B cell (primary cell): ENCODE measurements at regions not wholly inside any gene's neighbourhood (a gene's known extent, or its start where the extent isn't known, plus 50 kb on each side); places are given as distances from the start of the nearest gene placed in this dataset.

ENCODE experiments used
- ATAC-seq: fragments of 200-7000 bp; cut with Tn5 transposase; one replicate; pipeline ENCODE4 v1.10.0; 2021; ENCODE audit warnings: low read depth, mild to moderate bottlenecking, moderate number of reproducible peaks, moderate library complexity
- CTCF ChIA-PET: fragments of 350-600 bp; sonication (Branson Sonifier 250); formaldehyde crosslinking; loops from one replicate; lab custom pipeline; 2021; ENCODE audit warnings: antibody characterized with exemption, inconsistent platforms; lab: Charles Lee
- POLR2A ChIA-PET: fragments of 350-600 bp; sonication (Branson Sonifier 250); formaldehyde crosslinking; loops from one replicate; lab custom pipeline; 2021; ENCODE audit warnings: antibody characterized with exemption; lab: Charles Lee
- DNase-seq: peaks from one replicate; pipeline ENCODE4 v3.0.0; 2013
- H2AFZ ChIP-seq: 2 replicates; pipeline ENCODE4 v1.6.1; 2012; ENCODE audit warnings: mild to moderate bottlenecking, low read depth, low read length; ENCODE audit not compliant: insufficient read depth, poor library complexity, severe bottlenecking
- H3K27ac ChIP-seq, 2 donors: 1 replicate in 1 of 2; 2 replicates in 1 of 2; pipeline ENCODE4 v1.5.1; 2012 to 2013; ENCODE audit warnings: low read length in 2 of 2, mild to moderate bottlenecking in 2 of 2, moderate library complexity in 1 of 2
- H3K27me3 ChIP-seq, 4 experiments: fragments of 200-600 bp in 1 of 4; sonication (generic) in 1 of 4; replicated peaks in 1 of 4; 1 replicate in 2 of 4; 2 replicates in 2 of 4; pipeline versions ENCODE4 v1.6.1 to v1.7.0; 2013 to 2016; ENCODE audit warnings: low read length in 3 of 4, mild to moderate bottlenecking in 2 of 4, mixed read lengths in 1 of 4, moderate library complexity in 1 of 4; ENCODE audit not compliant: insufficient read depth in 4 of 4, control insufficient read depth in 3 of 4; ENCODE audit errors: control extremely low read depth in 1 of 4
- H3K36me3 ChIP-seq, 2 experiments: replicated peaks in 1 of 2; 1 replicate in 1 of 2; 2 replicates in 1 of 2; pipeline versions ENCODE4 v1.6.1 to v1.7.1; 2013; ENCODE audit warnings: low read length in 1 of 2; ENCODE audit not compliant: insufficient read depth in 2 of 2, control insufficient read depth in 1 of 2; ENCODE audit errors: control extremely low read depth in 1 of 2, extremely low read depth in 1 of 2
- H3K4me1 ChIP-seq, 2 donors: fragments of 200-600 bp in 1 of 2; sonication (generic) in 1 of 2; 1 replicate in 1 of 2; 2 replicates in 1 of 2; pipeline versions ENCODE4 v1.5.1 to v1.6.1; 2013 to 2017; ENCODE audit warnings: low read length in 2 of 2; ENCODE audit not compliant: control insufficient read depth in 2 of 2, insufficient read depth in 2 of 2
- H3K4me2 ChIP-seq: replicated peaks from 2 replicates; pipeline ENCODE3; 2012; ENCODE audit warnings: mild to moderate bottlenecking, low read depth, low read length; ENCODE audit not compliant: poor library complexity, severe bottlenecking
- H3K4me3 ChIP-seq, 5 experiments: fragments of 200-600 bp in 1 of 5; sonication (generic) in 1 of 5; 1 replicate in 3 of 5; 2 replicates in 2 of 5; pipeline versions ENCODE4 v1.5.1 to v1.7.0; 2011 to 2016; ENCODE audit warnings: low read length in 4 of 5, mild to moderate bottlenecking in 4 of 5, low read depth in 2 of 5, control low read depth in 1 of 5, moderate library complexity in 1 of 5; ENCODE audit not compliant: insufficient read depth in 1 of 5; ENCODE audit errors: control extremely low read depth in 1 of 5, extremely low read depth in 1 of 5
- H3K79me2 ChIP-seq: fragments of 200-600 bp; sonication (generic); one replicate; pipeline ENCODE4 v1.6.0; 2016; ENCODE audit warnings: low read length; ENCODE audit not compliant: control insufficient read depth, insufficient read depth
- H3K9ac ChIP-seq: fragments of 200-600 bp; sonication (generic); 2 replicates; pipeline ENCODE4 v1.6.1; 2017; ENCODE audit warnings: mild to moderate bottlenecking, low read length, moderate library complexity
- H3K9me3 ChIP-seq, 3 donors: one replicate each; pipeline versions ENCODE4 v1.6.1 to v1.7.1; 2013; ENCODE audit warnings: low read length in 2 of 3; ENCODE audit not compliant: control insufficient read depth in 2 of 3, insufficient read depth in 1 of 3; ENCODE audit errors: control extremely low read depth in 1 of 3
- H4K20me1 ChIP-seq: 2 replicates; pipeline ENCODE4 v1.6.0; 2012; ENCODE audit warnings: mild to moderate bottlenecking, low read length; ENCODE audit not compliant: insufficient read depth, control insufficient read depth, poor library complexity, severe bottlenecking
- H3K27ac Mint-ChIP-seq: one replicate; pipeline ENCODE4 v1.8.0; 2021; ENCODE audit warnings: mixed read lengths
- H3K27me3 Mint-ChIP-seq: one replicate; pipeline ENCODE4 v1.8.0; 2021; ENCODE audit warnings: mixed read lengths
- H3K4me1 Mint-ChIP-seq: one replicate; pipeline ENCODE4 v1.8.0; 2021; ENCODE audit warnings: mixed read lengths
- H3K4me3 Mint-ChIP-seq: one replicate; pipeline ENCODE4 v1.8.0; 2021; ENCODE audit warnings: mixed read lengths
- H3K9me3 Mint-ChIP-seq: one replicate; pipeline ENCODE4 v1.8.0; 2022; ENCODE audit warnings: mixed read lengths; ENCODE audit not compliant: insufficient read depth
- CTCF ChIP-seq: fragments of 200-600 bp; IDR thresholded peaks from one replicate; pipeline ENCODE4 v1.8.0; 2022; ENCODE audit warnings: antibody characterized with exemption, mild to moderate bottlenecking
- EZH2 ChIP-seq: IDR thresholded peaks from 2 replicates; pipeline ENCODE4 v1.6.1; 2012; ENCODE audit warnings: borderline replicate concordance, low read depth, mild to moderate bottlenecking, moderate library complexity, low read length; ENCODE audit not compliant: insufficient read depth, poor library complexity, severe bottlenecking
- WGBS: methylation state at CpG from one replicate; pipeline ENCODE4 v1.1.5; 2013; ENCODE audit warnings: missing lambda C conversion rate; ENCODE audit not compliant: insufficient coverage; 5-methylcytosine and 5-hydroxymethylcytosine counted together
- intact Hi-C: fragments of 100-400 bp; cut with micrococcal nuclease; formaldehyde crosslinking; loops from one replicate; pipeline ENCODE4 v1.10.0; 2022

- no peak for DNase-seq
- no peaks in the 10 kb centered on the region for H4K20me1 ChIP-seq
- TF ChIP-seq EZH2 = no peak
- TF ChIP-seq CTCF = no peak
- WGBS = no CpG with 5 or more reads among the region's 3 CpGs
- intact Hi-C loops = no loop called here
- H3K4me1 Mint-ChIP-seq = no peaks in the 10 kb centered on the region
- no peaks in the 10 kb centered on the region for H3K4me1 ChIP-seq
- no peaks in the 10 kb centered on the region for H3K27me3 ChIP-seq
- H3K9me3 ChIP-seq = peaks cover 0 to 2% (median 0%) of the 10 kb centered on the region in 3 donors
- no peak overlapping the region for H3K4me3 ChIP-seq
- H3K79me2 ChIP-seq = no peaks in the 10 kb centered on the region
- H2AFZ ChIP-seq = no peak overlapping the region
- POLR2A ChIA-PET = no interaction called here
- CTCF ChIA-PET = no interaction called here
- no peaks in the 10 kb centered on the region for H3K36me3 ChIP-seq
- H3K9me3 Mint-ChIP-seq = peaks cover 5% of the 10 kb centered on the region
- no peak overlapping the region for H3K27ac Mint-ChIP-seq
- no peak overlapping the region for H3K4me3 Mint-ChIP-seq
- no peak overlapping the region for H3K4me2 ChIP-seq
- no peak for ATAC-seq
- no peak overlapping the region for H3K9ac ChIP-seq
- no peak overlapping the region for H3K27ac ChIP-seq
- H3K27me3 Mint-ChIP-seq = no peaks in the 10 kb centered on the region
Observed at GRCh38 chr2:81290846-81291245, 986.3 kb upstream of the LRRTM1 start.

- intact Hi-C loops = no loop called here
- H3K9me3 Mint-ChIP-seq = peaks cover 4% of the 10 kb centered on the region
- CTCF ChIA-PET = no interaction called here
- Histone ChIP-seq H3K4me2 (no peak overlapping the region), H3K27ac (no peak overlapping the region), H4K20me1 (no peaks in the 10 kb centered on the region), H3K9me3 (no peaks in the 10 kb centered on the region), H3K79me2 (no peaks in the 10 kb centered on the region), H3K4me1 (no peaks in the 10 kb centered on the region), H2AFZ (no peak overlapping the region), H3K27me3 (no peaks in the 10 kb centered on the region), H3K4me3 (no peak overlapping the region), H3K36me3 (no peaks in the 10 kb centered on the region), H3K9ac (no peak overlapping the region)
- TF ChIP-seq EZH2 (no peak), CTCF (no peak)
- H3K27me3 Mint-ChIP-seq = no peaks in the 10 kb centered on the region
- ATAC-seq (no peak), DNase-seq (no peak)
- WGBS = no CpG with 5 or more reads among the region's 2 CpGs
- POLR2A ChIA-PET = no interaction called here
- no peaks in the 10 kb centered on the region for H3K4me1 Mint-ChIP-seq
- no peak overlapping the region for H3K27ac Mint-ChIP-seq
- no peak overlapping the region for H3K4me3 Mint-ChIP-seq
Observed at GRCh38 chr2:81283081-81283480, 978.5 kb upstream of the LRRTM1 start.
